Body of pancreas (tissue), 4 donors: ENCODE measurements at regions not wholly inside any gene's neighbourhood (a gene's known extent, or its start where the extent isn't known, plus 50 kb on each side); places are given as distances from the start of the nearest gene placed in this dataset.

ENCODE experiments used
- ATAC-seq: fragments of 150-250 bp; one replicate; pipeline ENCODE4 v1.9.1; 2016
- DNase-seq, 4 donors: peaks; one replicate each; pipeline ENCODE4 v3.0.0-alpha.2; 2019
- H3K27ac ChIP-seq, 4 donors: fragments of 200-600 bp; sonication (generic); 1 replicate in 3 of 4; 2 replicates in 1 of 4; pipeline versions ENCODE4 v1.5.1 to v1.6.1; 2016 to 2019; ENCODE audit warnings: mild to moderate bottlenecking in 1 of 4, mixed read lengths in 1 of 4, moderate library complexity in 1 of 4
- H3K27me3 ChIP-seq, 2 donors: fragments of 200-600 bp; sonication (generic); one replicate each; pipeline ENCODE4 v1.6.0; 2016; ENCODE audit warnings: mild to moderate bottlenecking in 1 of 2
- H3K36me3 ChIP-seq, 2 donors: fragments of 200-600 bp; sonication (generic); replicated peaks in 1 of 2; 2 replicates each; pipeline ENCODE4 v1.5.1; 2016; ENCODE audit warnings: low read depth in 2 of 2; ENCODE audit not compliant: insufficient read depth in 1 of 2
- H3K4me1 ChIP-seq: fragments of 200-600 bp; sonication (generic); one replicate; pipeline ENCODE4 v1.6.0; 2016
- H3K4me3 ChIP-seq, 2 donors: fragments of 200-600 bp; sonication (generic); 1 replicate in 1 of 2; 2 replicates in 1 of 2; pipeline ENCODE4 v1.5.1; 2016 to 2019
- H3K9me3 ChIP-seq, 3 donors: fragments of 200-600 bp; sonication (generic); 1 replicate in 2 of 3; 2 replicates in 1 of 3; pipeline ENCODE4 v1.5.1; 2016
- CTCF ChIP-seq, 7 experiments: fragments of 450-650 bp in 4 of 7; fragments of 200-600 bp in 3 of 7; sonication (generic) in 3 of 7; IDR thresholded peaks; one replicate each; pipeline ENCODE4 v1.5.1; 2016 to 2019; ENCODE audit warnings: antibody characterized with exemption in 7 of 7
- POLR2A ChIP-seq, 3 donors: fragments of 450-650 bp; IDR thresholded peaks; one replicate each; pipeline ENCODE4 v1.6.1; 2016; ENCODE audit warnings: antibody characterized with exemption in 3 of 3, mild to moderate bottlenecking in 2 of 3
- WGBS, 2 donors: methylation state at CpG; one replicate each; pipeline ENCODE4 v1.1.5; 2017; 5-methylcytosine and 5-hydroxymethylcytosine counted together
- intact Hi-C: fragments of 100-400 bp; cut with DNase I; formaldehyde crosslinking; loops from one replicate; pipeline ENCODE4 v1.15.1; 2023

GRCh38 chr5:106909716-106910115 is 761.0 kb downstream of the EFNA5 start:
- DNase-seq (no peak), ATAC-seq (no peak)
- H3K4me3 ChIP-seq, result no peak overlapping the region
- no peaks in the 10 kb centered on the region for H3K27me3 ChIP-seq
- 88 to 89% methylated on average over 1 of the region's 1 CpG for WGBS, 2 donors
- no peaks in the 10 kb centered on the region for H3K4me1 ChIP-seq
- intact Hi-C loops, result no loop called here
- TF ChIP-seq POLR2A (IDR thresholded peaks at IDR 0.05) (no peak), CTCF (IDR thresholded peaks at IDR 0.05) (no peak)
- no peaks in the 10 kb centered on the region for H3K36me3 ChIP-seq
- H3K27ac ChIP-seq, result no peak overlapping the region
- no peaks in the 10 kb centered on the region for H3K9me3 ChIP-seq

- no peak overlapping the region for H3K27ac ChIP-seq
- H3K36me3 ChIP-seq, result no peaks in the 10 kb centered on the region
- ATAC-seq (no peak), DNase-seq (no peak)
- intact Hi-C loops, result no loop called here
- no peaks in the 10 kb centered on the region for H3K9me3 ChIP-seq
- no peak overlapping the region for H3K4me3 ChIP-seq
- TF ChIP-seq POLR2A (IDR thresholded peaks at IDR 0.05) (no peak), CTCF (IDR thresholded peaks at IDR 0.05) (no peak)
- H3K4me1 ChIP-seq, result no peaks in the 10 kb centered on the region
- H3K27me3 ChIP-seq, result no peaks in the 10 kb centered on the region
These were observed 762.8 kb downstream of the EFNA5 start for GRCh38 chr5:106907979-106908378.

GRCh38 chr5:106906199-106906598 is 764.5 kb downstream of the EFNA5 start:
- WGBS, 2 donors, result 69 to 73% methylated on average over 2 of the region's 2 CpGs

GRCh38 chr5:106894964-106895363 is 775.8 kb downstream of the EFNA5 start:
- ATAC-seq (no peak), DNase-seq (no peak)
- Histone ChIP-seq H3K36me3 (no peaks in the 10 kb centered on the region), H3K4me1 (no peaks in the 10 kb centered on the region), H3K4me3 (no peak overlapping the region), H3K27ac (no peak overlapping the region), H3K27me3 (no peaks in the 10 kb centered on the region), H3K9me3 (no peaks in the 10 kb centered on the region)
- WGBS, 2 donors, result 58 to 60% methylated on average over 2 of the region's 2 CpGs
- no peak for TF ChIP-seq CTCF (IDR thresholded peaks at IDR 0.05)
- TF ChIP-seq POLR2A (IDR thresholded peaks at IDR 0.05), result no peak
- intact Hi-C loops, result no loop called here

More at GRCh38 chr5:106906199-106906598, 764.5 kb downstream of the EFNA5 start:
- TF ChIP-seq CTCF (IDR thresholded peaks at IDR 0.05) (no peak), POLR2A (IDR thresholded peaks at IDR 0.05) (no peak)
- intact Hi-C loops, result no loop called here
- Histone ChIP-seq H3K4me1 (no peaks in the 10 kb centered on the region), H3K36me3 (no peaks in the 10 kb centered on the region), H3K27me3 (no peaks in the 10 kb centered on the region), H3K27ac (no peak overlapping the region), H3K4me3 (no peak overlapping the region), H3K9me3 (no peaks in the 10 kb centered on the region)
- no peak for DNase-seq
- ATAC-seq, result no peak

GRCh38 chr5:106882035-106882434 is 788.7 kb downstream of the EFNA5 start:
- intact Hi-C loops, result no loop called here
- ATAC-seq (no peak), DNase-seq (no peak)
- H3K4me1 ChIP-seq, result no peaks in the 10 kb centered on the region
- no peak overlapping the region for H3K4me3 ChIP-seq
- H3K27me3 ChIP-seq, result no peaks in the 10 kb centered on the region
- H3K9me3 ChIP-seq, result no peaks in the 10 kb centered on the region
- H3K27ac ChIP-seq, result no peak overlapping the region
- H3K36me3 ChIP-seq, result no peaks in the 10 kb centered on the region
- TF ChIP-seq CTCF (IDR thresholded peaks at IDR 0.05), result no peak
- no peak for TF ChIP-seq POLR2A (IDR thresholded peaks at IDR 0.05)
